Cardiac muscle cell (in vitro differentiated cells and primary cell): ENCODE measurements at regions not wholly inside any gene's neighbourhood (a gene's known extent, or its start where the extent isn't known, plus 50 kb on each side); places are given as distances from the start of the nearest gene placed in this dataset.
"Not testable (repeated sequence)": the region's sequence is repeated elsewhere in the genome, so short reads cannot be mapped to it uniquely, and the experiment has no call there.

Experiments
- DNase-seq, 2 donors: peaks; one replicate each; pipeline versions ENCODE4 v3.0.0 to v3.0.0-alpha.2; 2010 to 2017; ENCODE audit warnings: low read depth in 1 of 2, low spot score in 1 of 2
- H3K27ac ChIP-seq: fragments of 200-600 bp; sonication (generic); 2 replicates; pipeline ENCODE4 v1.5.1; 2016
- H3K27me3 ChIP-seq: fragments of 200-600 bp; sonication (generic); 2 replicates; pipeline ENCODE4 v1.6.0; 2016; ENCODE audit warnings: control low read depth
- H3K36me3 ChIP-seq: fragments of 200-600 bp; sonication (generic); 2 replicates; pipeline ENCODE4 v1.5.1; 2016; ENCODE audit warnings: control low read depth
- H3K4me1 ChIP-seq: fragments of 200-600 bp; sonication (generic); 2 replicates; pipeline ENCODE4 v1.8.1; 2017; ENCODE audit warnings: low read depth, mild to moderate bottlenecking, mixed run types
- H3K4me3 ChIP-seq: fragments of 200-600 bp; sonication (generic); 2 replicates; pipeline ENCODE4 v1.5.1; 2016; ENCODE audit warnings: mild to moderate bottlenecking
- H3K9me3 ChIP-seq: fragments of 200-600 bp; sonication (generic); 2 replicates; pipeline ENCODE4 v1.5.1; 2017; ENCODE audit warnings: low read depth, mild to moderate bottlenecking, control low read depth
- CTCF ChIP-seq: IDR thresholded peaks from 2 replicates; pipeline ENCODE4 v1.5.1; 2012; ENCODE audit warnings: low read depth, mild to moderate bottlenecking, low read length

- peak in 1 of 2 donors; percentile 36 for DNase-seq
- no peaks in the 10 kb centered on the region for H3K36me3 ChIP-seq
- TF ChIP-seq CTCF, result no peak
- H3K4me1 ChIP-seq, result no peaks in the 10 kb centered on the region
- no peaks in the 10 kb centered on the region for H3K27me3 ChIP-seq
- no peak overlapping the region for H3K27ac ChIP-seq
- no peak overlapping the region for H3K4me3 ChIP-seq
- no peaks in the 10 kb centered on the region for H3K9me3 ChIP-seq
These were observed 68.8 kb upstream of the ARID1A start for GRCh38 chr1:26626994-26627393.

- Histone ChIP-seq H3K4me1 (no peaks in the 10 kb centered on the region), H3K4me3 (no peak overlapping the region), H3K27me3 (no peaks in the 10 kb centered on the region), H3K27ac (no peak overlapping the region), H3K9me3 (no peaks in the 10 kb centered on the region), H3K36me3 (no peaks in the 10 kb centered on the region)
- DNase-seq, result no peak
- no peak for TF ChIP-seq CTCF
These were observed 67.9 kb upstream of the ARID1A start for GRCh38 chr1:26627954-26628353.

- Histone ChIP-seq H3K4me3 (no peak overlapping the region), H3K27ac (no peak overlapping the region), H3K27me3 (no peaks in the 10 kb centered on the region), H3K4me1 (no peaks in the 10 kb centered on the region), H3K36me3 (no peaks in the 10 kb centered on the region), H3K9me3 (no peaks in the 10 kb centered on the region)
- no peak for TF ChIP-seq CTCF
- no peak for DNase-seq
These were observed 65.2 kb upstream of the ARID1A start for GRCh38 chr1:26630634-26631033.

- not testable (repeated sequence) for H3K27me3 ChIP-seq, H3K36me3 ChIP-seq, H3K27ac ChIP-seq, H3K9me3 ChIP-seq, DNase-seq, H3K4me3 ChIP-seq, H3K4me1 ChIP-seq
These were observed 60.0 kb upstream of the ARID1A start for GRCh38 chr1:26635800-26636199.

GRCh38 chr1:26645734-26646133 is 50.1 kb upstream of the ARID1A start:
- no peak for DNase-seq
- Histone ChIP-seq H3K27me3 (no peaks in the 10 kb centered on the region), H3K36me3 (no peaks in the 10 kb centered on the region), H3K4me3 (no peak overlapping the region), H3K27ac (no peak overlapping the region), H3K4me1 (no peaks in the 10 kb centered on the region), H3K9me3 (no peaks in the 10 kb centered on the region)
- TF ChIP-seq CTCF, result no peak
